Karpas-422 (cell line): ENCODE measurements at regions not wholly inside any gene's neighbourhood (a gene's known extent, or its start where the extent isn't known, plus 50 kb on each side); places are given as distances from the start of the nearest gene placed in this dataset.

ENCODE experiments used
- DNase-seq: peaks from one replicate; pipeline ENCODE4 v3.0.0-alpha.2; 2015
- H2AFZ ChIP-seq: fragments of 200-600 bp; sonication (generic); 2 replicates; pipeline ENCODE4 v1.6.1; 2014; ENCODE audit warnings: antibody characterized with exemption, low read length, mixed read lengths
- H3K27ac ChIP-seq: fragments of 200-600 bp; sonication (generic); 2 replicates; pipeline ENCODE4 v1.5.1; 2014; ENCODE audit warnings: mild to moderate bottlenecking, low read length, moderate library complexity
- H3K27me3 ChIP-seq: fragments of 200-600 bp; sonication (generic); 2 replicates; pipeline ENCODE4 v1.6.1; 2014; ENCODE audit warnings: low read length, mixed read lengths
- H3K36me3 ChIP-seq: fragments of 200-600 bp; sonication (generic); 2 replicates; pipeline ENCODE4 v1.6.1; 2014; ENCODE audit warnings: low read length, mixed read lengths; ENCODE audit not compliant: insufficient read depth
- H3K4me1 ChIP-seq: fragments of 200-600 bp; sonication (generic); 2 replicates; pipeline ENCODE4 v1.6.1; 2014; ENCODE audit warnings: mild to moderate bottlenecking, low read length, mixed read lengths
- H3K4me2 ChIP-seq: fragments of 200-600 bp; sonication (generic); 2 replicates; pipeline ENCODE4 v1.6.1; 2014; ENCODE audit warnings: low read length, low read depth, mild to moderate bottlenecking; ENCODE audit not compliant: poor library complexity, severe bottlenecking
- H3K4me3 ChIP-seq: fragments of 200-600 bp; sonication (generic); 2 replicates; pipeline ENCODE4 v1.5.1; 2014; ENCODE audit warnings: mild to moderate bottlenecking, antibody characterized with exemption, low read length, mixed read lengths
- H3K79me2 ChIP-seq: fragments of 200-600 bp; sonication (generic); 2 replicates; pipeline ENCODE4 v1.6.1; 2014; ENCODE audit warnings: mild to moderate bottlenecking, low read length, mixed read lengths
- H3K9ac ChIP-seq: fragments of 200-600 bp; sonication (generic); 2 replicates; pipeline ENCODE4 v1.6.0; 2014; ENCODE audit warnings: low read length
- H3K9me2 ChIP-seq: fragments of 200-600 bp; sonication (generic), shearing (Covaris generic); replicated peaks from 2 replicates; pipeline ENCODE4 v1.6.0; 2014; ENCODE audit warnings: mild to moderate bottlenecking, low read length, moderate library complexity; ENCODE audit not compliant: insufficient read depth
- H3K9me3 ChIP-seq: fragments of 300-700, 200-600 bp; sonication (generic); 2 replicates; pipeline ENCODE4 v1.6.1; 2014; ENCODE audit warnings: low read length, mixed read lengths
- H4K20me1 ChIP-seq: fragments of 200-600 bp; sonication (generic); 2 replicates; pipeline ENCODE4 v1.6.1; 2014; ENCODE audit warnings: mild to moderate bottlenecking, antibody characterized with exemption, low read length, low read depth; ENCODE audit not compliant: insufficient read depth

DNA sequence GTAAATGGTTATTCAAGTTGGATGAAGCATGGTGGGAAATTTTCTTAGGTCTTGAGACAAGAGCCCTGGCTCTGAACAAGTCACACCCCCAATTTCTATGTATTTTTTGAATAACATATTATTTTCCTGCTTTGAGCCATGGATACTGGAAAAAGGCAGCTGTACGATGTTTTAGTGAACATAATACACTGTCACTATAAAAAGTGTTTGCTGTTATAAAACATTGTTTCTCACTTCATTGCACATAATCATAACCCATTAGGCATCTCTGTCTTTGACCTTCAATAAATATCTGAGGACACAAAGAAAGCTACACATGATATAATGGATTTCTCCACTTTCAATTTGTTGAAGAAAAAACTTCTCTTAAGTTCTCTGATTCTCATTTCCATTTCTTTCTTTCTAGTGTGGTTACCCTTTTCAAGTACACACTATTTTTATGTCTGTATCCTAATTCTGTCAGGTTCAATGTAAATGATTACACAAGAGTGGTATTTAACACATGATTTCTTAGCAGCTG is 283.9 kb upstream of the SP8 start:
- DNase-seq, result no peak
- Histone ChIP-seq H3K4me1 (no peaks in the 10 kb centered on the region), H3K27ac (no peak overlapping the region), H3K27me3 (no peaks in the 10 kb centered on the region), H3K9me2 (no peaks in the 10 kb centered on the region), H2AFZ (no peak overlapping the region), H3K9ac (no peak overlapping the region), H3K9me3 (no peaks in the 10 kb centered on the region), H4K20me1 (no peaks in the 10 kb centered on the region), H3K4me2 (no peak overlapping the region), H3K36me3 (no peaks in the 10 kb centered on the region), H3K79me2 (no peaks in the 10 kb centered on the region), H3K4me3 (no peak overlapping the region)

DNA sequence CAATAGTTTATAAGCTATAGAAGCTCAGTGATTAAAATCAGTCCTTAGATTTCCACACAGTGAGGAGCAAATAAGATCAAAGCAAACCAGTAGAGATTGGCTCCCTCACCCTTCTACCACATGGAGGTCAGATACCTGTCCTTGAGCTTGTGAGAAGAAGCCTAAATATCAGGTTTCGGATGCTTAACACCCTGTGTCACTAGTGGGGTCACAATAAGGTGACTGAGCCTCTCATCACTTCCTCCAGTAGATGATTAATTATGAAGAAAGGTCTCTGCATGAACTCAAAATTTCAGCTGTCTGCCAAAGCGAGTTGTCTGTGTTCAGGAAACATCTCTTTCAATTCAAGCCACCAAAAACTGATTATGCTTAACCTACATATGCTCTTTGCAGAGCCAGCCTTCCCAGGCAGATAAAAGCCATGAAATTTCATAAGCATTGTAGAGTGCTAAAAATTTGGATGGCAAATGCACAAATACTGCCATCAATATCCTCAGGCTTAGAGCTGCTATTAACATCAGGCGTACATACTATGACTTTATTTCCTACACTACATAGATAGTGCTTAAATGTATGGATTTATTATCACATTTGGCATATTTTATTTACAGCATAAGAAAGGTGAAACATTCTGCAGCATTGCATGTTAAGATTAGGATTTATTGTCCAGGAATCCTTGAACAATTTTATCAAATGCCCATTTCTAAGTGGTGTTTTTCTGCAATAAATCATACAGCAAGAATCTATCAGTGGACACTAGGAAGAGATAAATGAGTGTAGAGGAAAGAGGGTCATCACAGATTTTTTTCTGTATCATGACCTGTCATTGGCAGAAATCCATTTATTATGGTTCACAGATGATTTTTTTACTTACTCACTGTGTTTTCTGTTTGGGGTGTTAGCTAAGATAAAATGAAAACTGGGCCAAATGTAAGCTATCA is 285.1 kb upstream of the SP8 start:
- Histone ChIP-seq H4K20me1 (no peaks in the 10 kb centered on the region), H3K4me3 (no peak overlapping the region), H3K27me3 (no peaks in the 10 kb centered on the region), H3K9me2 (no peaks in the 10 kb centered on the region), H3K4me1 (no peaks in the 10 kb centered on the region), H3K27ac (no peak overlapping the region), H3K79me2 (no peaks in the 10 kb centered on the region), H3K9ac (no peak overlapping the region), H3K9me3 (no peaks in the 10 kb centered on the region), H3K4me2 (no peak overlapping the region), H3K36me3 (no peaks in the 10 kb centered on the region), H2AFZ (no peak overlapping the region)
- no peak for DNase-seq

DNA sequence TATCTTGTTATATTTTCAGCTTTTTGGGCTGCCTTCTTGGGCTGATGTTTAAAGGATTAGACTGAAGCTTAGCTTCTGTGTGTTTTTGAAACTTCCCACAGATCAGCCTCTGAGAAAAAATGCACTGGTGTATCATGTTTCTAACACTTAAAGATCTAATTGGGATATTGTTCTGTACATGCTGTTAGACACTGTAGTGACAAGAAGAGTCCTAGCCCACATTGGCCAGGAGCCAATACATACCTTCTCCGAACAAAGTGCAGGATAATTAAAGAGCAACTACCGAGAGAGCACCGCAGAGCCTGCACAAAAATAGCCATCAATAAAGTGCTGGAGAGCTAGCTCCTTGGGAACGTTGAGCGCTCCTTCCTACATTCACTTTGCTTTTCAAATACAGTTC is 289.4 kb upstream of the SP8 start:
- Histone ChIP-seq H3K4me1 (no peaks in the 10 kb centered on the region), H3K4me2 (no peak overlapping the region), H3K9me2 (no peaks in the 10 kb centered on the region), H3K4me3 (no peak overlapping the region), H2AFZ (no peak overlapping the region), H3K27me3 (no peaks in the 10 kb centered on the region), H3K27ac (no peak overlapping the region), H3K9me3 (no peaks in the 10 kb centered on the region), H3K79me2 (no peaks in the 10 kb centered on the region), H4K20me1 (no peaks in the 10 kb centered on the region), H3K9ac (no peak overlapping the region), H3K36me3 (no peaks in the 10 kb centered on the region)
- DNase-seq, result no peak

DNA sequence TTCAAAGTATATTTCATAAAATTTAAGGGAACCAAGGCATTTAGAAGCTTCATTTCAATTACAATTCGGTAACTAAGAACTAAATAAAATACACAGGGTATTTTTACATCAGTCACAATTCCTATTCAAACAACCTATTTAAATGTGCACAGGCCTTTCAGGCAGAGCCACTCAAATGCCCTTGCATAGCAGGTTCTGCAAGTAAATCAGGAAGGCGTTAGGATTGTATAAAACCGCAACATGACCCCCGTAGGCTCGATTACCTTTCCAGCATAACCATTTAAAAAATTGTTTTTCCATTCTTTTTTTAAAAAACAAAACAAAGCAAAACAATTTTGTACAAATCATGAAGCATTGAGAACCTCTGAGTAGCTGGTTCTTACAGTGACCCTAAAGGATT is 289.9 kb upstream of the SP8 start:
- Histone ChIP-seq H3K79me2 (no peaks in the 10 kb centered on the region), H2AFZ (no peak overlapping the region), H3K9ac (no peak overlapping the region), H4K20me1 (no peaks in the 10 kb centered on the region), H3K4me3 (no peak overlapping the region), H3K9me3 (no peaks in the 10 kb centered on the region), H3K4me1 (no peaks in the 10 kb centered on the region), H3K36me3 (no peaks in the 10 kb centered on the region), H3K27me3 (no peaks in the 10 kb centered on the region), H3K4me2 (no peak overlapping the region), H3K27ac (no peak overlapping the region), H3K9me2 (no peaks in the 10 kb centered on the region)
- no peak for DNase-seq

DNA sequence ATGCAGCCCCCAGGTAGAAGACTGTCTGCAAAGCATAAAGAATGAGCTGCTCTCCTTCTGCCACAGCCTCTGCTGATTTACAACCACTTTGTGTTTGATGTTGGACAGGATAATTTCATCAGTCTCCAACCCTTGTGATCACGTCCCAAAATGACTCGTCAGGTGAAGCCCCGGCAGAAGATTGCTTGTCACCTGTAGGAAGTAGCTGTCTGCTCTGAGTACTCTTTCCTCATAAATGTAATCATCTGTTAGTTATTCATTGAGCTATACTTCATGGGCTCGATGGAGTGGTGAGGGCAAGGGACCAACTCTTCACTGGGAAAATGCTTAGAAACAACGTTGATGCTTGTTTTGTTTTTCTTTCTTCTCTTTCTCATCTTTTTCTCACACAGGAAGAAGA is 290.9 kb upstream of the SP8 start:
- Histone ChIP-seq H3K9me3 (no peaks in the 10 kb centered on the region), H2AFZ (no peak overlapping the region), H3K27me3 (no peaks in the 10 kb centered on the region), H3K4me3 (no peak overlapping the region), H3K27ac (no peak overlapping the region), H4K20me1 (no peaks in the 10 kb centered on the region), H3K79me2 (no peaks in the 10 kb centered on the region), H3K4me1 (no peaks in the 10 kb centered on the region), H3K9me2 (no peaks in the 10 kb centered on the region), H3K9ac (no peak overlapping the region), H3K36me3 (no peaks in the 10 kb centered on the region), H3K4me2 (no peak overlapping the region)
- no peak for DNase-seq

DNA sequence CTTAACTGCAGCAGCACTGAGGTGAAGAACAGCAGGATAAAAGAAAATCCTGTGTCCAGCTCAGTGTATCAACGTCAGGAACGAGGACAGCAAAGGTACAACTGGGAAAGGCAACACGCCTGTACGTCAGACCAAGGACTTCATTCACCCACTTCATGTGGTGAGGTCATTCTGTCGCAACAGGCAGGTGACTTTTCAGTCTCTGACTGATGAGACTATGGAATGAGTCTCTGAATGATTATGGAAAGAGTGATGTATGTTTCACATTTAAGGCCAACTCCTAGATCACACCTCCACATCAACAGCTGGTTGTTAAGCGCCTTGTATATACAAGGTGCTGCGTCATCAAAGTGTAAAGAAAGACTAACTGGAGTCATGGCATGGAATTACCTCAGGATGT is 297.6 kb upstream of the SP8 start:
- Histone ChIP-seq H3K4me2 (no peak overlapping the region), H3K9me3 (no peaks in the 10 kb centered on the region), H3K9ac (no peak overlapping the region), H3K27ac (no peak overlapping the region), H3K79me2 (no peaks in the 10 kb centered on the region), H3K27me3 (no peaks in the 10 kb centered on the region), H3K4me3 (no peak overlapping the region), H3K4me1 (no peaks in the 10 kb centered on the region), H3K36me3 (no peaks in the 10 kb centered on the region), H2AFZ (no peak overlapping the region), H4K20me1 (no peaks in the 10 kb centered on the region), H3K9me2 (no peaks in the 10 kb centered on the region)
- no peak for DNase-seq

DNA sequence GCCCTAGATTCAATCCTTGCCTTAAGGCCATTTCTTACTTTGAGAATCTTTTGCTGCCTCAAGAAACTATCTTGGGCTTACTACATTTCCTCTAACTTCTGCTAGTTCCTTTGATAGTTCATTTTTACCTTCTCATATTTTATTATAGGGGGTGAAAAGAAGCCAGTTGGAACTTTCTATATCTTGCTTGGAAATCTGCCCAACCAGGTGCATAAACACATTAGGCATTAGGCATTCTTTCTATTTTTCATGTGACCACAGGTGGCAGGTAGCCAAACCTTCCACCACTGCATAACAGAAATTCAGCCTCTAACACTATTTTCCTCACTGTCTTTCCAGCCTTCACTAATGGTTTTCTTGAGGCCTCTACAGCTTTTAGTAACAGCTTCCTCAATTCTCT is 300.0 kb upstream of the SP8 start:
- no peak overlapping the region for H3K9ac ChIP-seq
- H3K27me3 ChIP-seq, result no peaks in the 10 kb centered on the region
- H3K36me3 ChIP-seq, result no peaks in the 10 kb centered on the region
- H2AFZ ChIP-seq, result no peak overlapping the region
- no peaks in the 10 kb centered on the region for H3K79me2 ChIP-seq
- no peaks in the 10 kb centered on the region for H3K9me3 ChIP-seq
- no peaks in the 10 kb centered on the region for H3K4me1 ChIP-seq
- no peaks in the 10 kb centered on the region for H4K20me1 ChIP-seq
- no peak overlapping the region for H3K27ac ChIP-seq
- no peaks in the 10 kb centered on the region for H3K9me2 ChIP-seq
- no peak overlapping the region for H3K4me2 ChIP-seq
- no peak overlapping the region for H3K4me3 ChIP-seq
- DNase-seq, result no peak

DNA sequence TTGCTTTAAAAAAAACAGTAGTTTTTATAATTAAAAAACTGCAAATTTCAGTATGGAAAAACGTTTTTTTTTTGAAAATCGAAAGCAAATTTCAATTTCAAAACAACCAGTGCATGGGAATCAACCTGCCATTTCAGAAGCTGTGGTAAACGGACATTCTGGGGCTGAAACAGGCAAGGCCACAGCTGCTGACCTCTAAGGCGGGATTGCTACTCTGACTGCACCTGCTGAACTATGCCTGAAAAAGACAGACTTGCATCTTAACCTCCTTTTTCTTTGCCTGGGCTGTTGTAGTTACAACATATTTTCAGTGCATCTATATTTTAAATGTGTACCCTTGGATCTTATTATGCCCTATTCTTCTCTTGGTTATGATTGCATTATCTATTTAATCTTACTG is 303.0 kb upstream of the SP8 start:
- H3K4me3 ChIP-seq, result no peak overlapping the region
- H2AFZ ChIP-seq, result no peak overlapping the region
- H3K79me2 ChIP-seq, result no peaks in the 10 kb centered on the region
- H3K9ac ChIP-seq, result no peak overlapping the region
- no peaks in the 10 kb centered on the region for H3K4me1 ChIP-seq
- H3K27ac ChIP-seq, result no peak overlapping the region
- H4K20me1 ChIP-seq, result no peaks in the 10 kb centered on the region
- no peak for DNase-seq
- no peak overlapping the region for H3K4me2 ChIP-seq
- no peaks in the 10 kb centered on the region for H3K36me3 ChIP-seq
- no peaks in the 10 kb centered on the region for H3K9me2 ChIP-seq
- H3K27me3 ChIP-seq, result no peaks in the 10 kb centered on the region
- H3K9me3 ChIP-seq, result no peaks in the 10 kb centered on the region
